Keratinocyte (primary cell): ENCODE measurements at regions not wholly inside any gene's neighbourhood (a gene's known extent, or its start where the extent isn't known, plus 50 kb on each side); places are given as distances from the start of the nearest gene placed in this dataset.

Experiments
- DNase-seq: peaks from one replicate; pipeline ENCODE4 v3.0.0-alpha.2; 2011; ENCODE audit warnings: low read depth, missing footprints, low spot score
- FAIRE-seq: peaks from 2 replicates; lab custom pipeline; 2011; peaks lifted over from hg19 to GRCh38; lab: Jason Lieb, UNC
- H2AFZ ChIP-seq: 2 replicates; pipeline ENCODE4 v1.6.0; 2012; ENCODE audit warnings: low read length, control low read depth, inconsistent platforms; ENCODE audit not compliant: control insufficient read depth
- H3K27ac ChIP-seq: 2 replicates; pipeline ENCODE4 v1.5.1; 2011; ENCODE audit warnings: low read length; ENCODE audit not compliant: control insufficient read depth, insufficient read depth
- H3K27me3 ChIP-seq: 3 replicates; pipeline ENCODE4 v1.6.0; 2011; ENCODE audit warnings: low read length; ENCODE audit not compliant: control insufficient read depth, insufficient read depth; ENCODE audit errors: extremely low read depth
- H3K36me3 ChIP-seq, 2 experiments: 2 replicates in 1 of 2; 3 replicates in 1 of 2; pipeline ENCODE4 v1.5.1; 2011; ENCODE audit warnings: low read length in 2 of 2, mild to moderate bottlenecking in 1 of 2; ENCODE audit not compliant: control insufficient read depth in 2 of 2, insufficient read depth in 2 of 2; ENCODE audit errors: extremely low read depth in 1 of 2
- H3K4me1 ChIP-seq: 3 replicates; pipeline ENCODE4 v1.5.1; 2011; ENCODE audit warnings: low read length; ENCODE audit not compliant: control insufficient read depth, insufficient read depth; ENCODE audit errors: extremely low read depth
- H3K4me2 ChIP-seq: 3 replicates; pipeline ENCODE4 v1.6.0; 2011; ENCODE audit warnings: low read depth, low read length; ENCODE audit not compliant: control insufficient read depth, insufficient read depth; ENCODE audit errors: extremely low read depth
- H3K4me3 ChIP-seq, 3 experiments: fragments of 200-600 bp in 1 of 3; sonication (generic) in 1 of 3; 2 replicates in 2 of 3; 3 replicates in 1 of 3; pipeline ENCODE4 v1.5.1; 2011 to 2016; ENCODE audit warnings: low read length in 3 of 3, mild to moderate bottlenecking in 3 of 3, control low read depth in 2 of 3, inconsistent platforms in 1 of 3, low read depth in 1 of 3, mixed read lengths in 1 of 3, mixed run types in 1 of 3, moderate library complexity in 1 of 3; ENCODE audit not compliant: control insufficient read depth in 2 of 3, insufficient read depth in 2 of 3; ENCODE audit errors: extremely low read depth in 1 of 3
- H3K79me2 ChIP-seq: 2 replicates; pipeline ENCODE4 v1.6.0; 2012; ENCODE audit warnings: low read length; ENCODE audit not compliant: control insufficient read depth, insufficient read depth
- H3K9ac ChIP-seq: 3 replicates; pipeline ENCODE4 v1.6.0; 2011; ENCODE audit warnings: low read length; ENCODE audit not compliant: control insufficient read depth, insufficient read depth; ENCODE audit errors: extremely low read depth
- H3K9me1 ChIP-seq: 3 replicates; pipeline ENCODE4 v1.6.0; 2011; ENCODE audit warnings: low read length; ENCODE audit not compliant: control insufficient read depth, insufficient read depth; ENCODE audit errors: extremely low read depth
- H3K9me3 ChIP-seq: 2 replicates; pipeline ENCODE4 v1.5.1; 2012; ENCODE audit warnings: low read depth, low read length; ENCODE audit not compliant: control insufficient read depth
- H4K20me1 ChIP-seq: 3 replicates; pipeline ENCODE4 v1.6.0; 2011; ENCODE audit warnings: low read length; ENCODE audit not compliant: control insufficient read depth, insufficient read depth; ENCODE audit errors: extremely low read depth
- CTCF ChIP-seq, 3 experiments: IDR thresholded peaks in 1 of 3; conservative IDR thresholded peaks in 1 of 3; optimal IDR thresholded peaks in 1 of 3; 2 replicates in 2 of 3; 3 replicates in 1 of 3; pipeline versions ENCODE3 to v1.5.1; 2011; ENCODE audit warnings: low read length in 3 of 3, mild to moderate bottlenecking in 3 of 3, moderate library complexity in 2 of 3, control low read depth in 1 of 3, inconsistent platforms in 1 of 3; ENCODE audit not compliant: insufficient read depth in 2 of 3; ENCODE audit errors: extremely low read depth in 1 of 3
- EZH2 ChIP-seq: IDR thresholded peaks from one replicate; pipeline ENCODE4 v1.6.1; 2012; ENCODE audit warnings: inconsistent platforms, mild to moderate bottlenecking, low read length, moderate library complexity
- dilution Hi-C: fragments of 300-500 bp; cut with MboI; formaldehyde crosslinking; loops from one replicate; pipeline ENCODE4 v1.7.0; 2020; ENCODE audit warnings: low sequenced_read_pairs; ENCODE audit not compliant: extremely low pct_ligation_motif_present

DNA sequence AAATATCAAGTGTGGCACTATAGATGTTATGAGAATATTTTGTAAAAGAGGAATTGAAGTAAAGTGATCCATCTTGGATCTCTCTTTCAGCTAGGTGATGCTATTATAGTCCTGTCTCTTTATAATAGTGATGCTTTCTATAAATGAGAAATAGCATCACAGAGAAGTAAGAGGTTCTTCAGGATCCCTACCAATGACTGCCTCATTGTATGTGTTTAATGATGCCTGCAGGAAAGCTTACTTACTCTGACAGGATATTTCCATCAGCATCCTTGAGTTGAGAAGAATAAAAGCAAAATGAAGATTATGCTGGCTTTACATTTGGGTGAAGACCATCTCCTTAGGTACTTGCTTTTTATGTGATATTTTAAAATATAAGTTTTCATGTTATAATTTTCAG, 846.0 kb upstream of the LRFN5 start:
- no peaks in the 10 kb centered on the region for H3K27me3 ChIP-seq
- H3K9me1 ChIP-seq: no peaks in the 10 kb centered on the region
- FAIRE-seq (no peak), DNase-seq (no peak)
- H3K9ac ChIP-seq: no peak overlapping the region
- no peak overlapping the region for H3K4me3 ChIP-seq
- no peak overlapping the region for H2AFZ ChIP-seq
- no peaks in the 10 kb centered on the region for H4K20me1 ChIP-seq
- no peaks in the 10 kb centered on the region for H3K9me3 ChIP-seq
- dilution Hi-C loops: no loop called here
- no peaks in the 10 kb centered on the region for H3K79me2 ChIP-seq
- no peak overlapping the region for H3K4me2 ChIP-seq
- TF ChIP-seq CTCF (optimal IDR thresholded peaks at IDR 0.05 in 1 of 3, IDR thresholded peaks at IDR 0.05 in 1 of 3, conservative IDR thresholded peaks at IDR 0.05 in 1 of 3; ENCODE audit: extremely low read depth in 1 of 3, insufficient read depth in 2 of 3, low read length in 3 of 3) (no peak), EZH2 (no peak)
- H3K36me3 ChIP-seq: no peaks in the 10 kb centered on the region
- H3K27ac ChIP-seq: no peak overlapping the region
- H3K4me1 ChIP-seq: no peaks in the 10 kb centered on the region

DNA sequence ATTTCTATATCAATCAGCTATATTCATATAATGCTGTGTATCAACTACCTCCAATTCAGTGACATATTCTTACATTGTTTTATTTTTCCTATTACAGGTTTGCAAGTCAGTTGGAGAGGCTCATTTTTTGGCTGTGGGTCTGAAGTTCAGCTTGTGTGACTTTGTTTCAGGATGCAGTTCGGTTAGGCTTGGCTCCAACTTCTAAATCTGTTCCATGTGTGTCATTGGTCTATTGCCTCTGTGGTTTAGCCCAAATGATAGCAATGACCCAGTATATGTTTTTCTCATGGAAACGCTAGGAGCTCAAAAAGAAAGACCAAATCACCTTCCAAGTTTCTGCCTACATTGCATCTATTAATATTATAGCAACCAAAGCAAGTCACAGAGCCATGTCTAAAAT, 848.6 kb upstream of the LRFN5 start:
- FAIRE-seq: no peak
- TF ChIP-seq EZH2 (no peak), CTCF (optimal IDR thresholded peaks at IDR 0.05 in 1 of 3, IDR thresholded peaks at IDR 0.05 in 1 of 3, conservative IDR thresholded peaks at IDR 0.05 in 1 of 3; ENCODE audit: extremely low read depth in 1 of 3, insufficient read depth in 2 of 3, low read length in 3 of 3) (no peak)
- no peak for DNase-seq
- Histone ChIP-seq H3K27me3 (no peaks in the 10 kb centered on the region), H3K27ac (no peak overlapping the region), H3K9me1 (no peaks in the 10 kb centered on the region), H4K20me1 (no peaks in the 10 kb centered on the region), H3K36me3 (no peaks in the 10 kb centered on the region), H3K9ac (no peak overlapping the region), H3K4me3 (no peak overlapping the region), H2AFZ (no peak overlapping the region), H3K9me3 (no peaks in the 10 kb centered on the region), H3K4me2 (no peak overlapping the region), H3K4me1 (no peaks in the 10 kb centered on the region), H3K79me2 (no peaks in the 10 kb centered on the region)
- dilution Hi-C loops: no loop called here
